Astrocyte (in vitro differentiated cells and primary cell): ENCODE measurements at regions not wholly inside any gene's neighbourhood (a gene's known extent, or its start where the extent isn't known, plus 50 kb on each side); places are given as distances from the start of the nearest gene placed in this dataset.
"Not testable (repeated sequence)": the region's sequence is repeated elsewhere in the genome, so short reads cannot be mapped to it uniquely, and the experiment has no call there.

Experiments used
- DNase-seq: peaks from one replicate; pipeline ENCODE4 v3.0.0-alpha.2; 2010; ENCODE audit warnings: low read depth
- FAIRE-seq: peaks from 2 replicates; lab custom pipeline; 2011; peaks lifted over from hg19 to GRCh38; lab: Jason Lieb, UNC
- H2AFZ ChIP-seq: 2 replicates; pipeline ENCODE4 v1.6.0; 2012; ENCODE audit warnings: low read depth, low read length, inconsistent platforms
- H3K27ac ChIP-seq: 2 replicates; pipeline ENCODE4 v1.5.1; 2011; ENCODE audit warnings: low read depth, low read length, inconsistent platforms
- H3K27me3 ChIP-seq: 2 replicates; pipeline ENCODE4 v1.6.0; 2011; ENCODE audit warnings: low read length, inconsistent platforms; ENCODE audit not compliant: insufficient read depth
- H3K36me3 ChIP-seq: 2 replicates; pipeline ENCODE4 v1.5.1; 2011; ENCODE audit warnings: low read length, inconsistent platforms; ENCODE audit not compliant: insufficient read depth
- H3K4me1 ChIP-seq: 2 replicates; pipeline ENCODE4 v1.5.1; 2011; ENCODE audit warnings: low read length, inconsistent platforms; ENCODE audit not compliant: insufficient read depth
- H3K4me2 ChIP-seq: 2 replicates; pipeline ENCODE4 v1.6.0; 2012; ENCODE audit warnings: low read length, inconsistent platforms
- H3K4me3 ChIP-seq: 2 replicates; pipeline ENCODE4 v1.5.1; 2011; ENCODE audit warnings: low read depth, mild to moderate bottlenecking, low read length, inconsistent platforms; ENCODE audit not compliant: insufficient read depth
- H3K79me2 ChIP-seq: 2 replicates; pipeline ENCODE4 v1.6.0; 2012; ENCODE audit warnings: mild to moderate bottlenecking, low read length, inconsistent platforms; ENCODE audit not compliant: insufficient read depth
- H3K9ac ChIP-seq: 2 replicates; pipeline ENCODE4 v1.6.0; 2012; ENCODE audit warnings: mild to moderate bottlenecking, low read length, inconsistent platforms
- H3K9me3 ChIP-seq: 2 replicates; pipeline ENCODE4 v1.5.1; 2012; ENCODE audit warnings: low read depth, mild to moderate bottlenecking, low read length, inconsistent platforms; ENCODE audit not compliant: insufficient read depth
- H4K20me1 ChIP-seq: 2 replicates; pipeline ENCODE4 v1.6.0; 2012; ENCODE audit warnings: low read length, inconsistent platforms; ENCODE audit not compliant: insufficient read depth
- H3K27ac Mint-ChIP-seq: one replicate; pipeline ENCODE4 v1.8.0; 2021; ENCODE audit warnings: mild to moderate bottlenecking, mixed read lengths; ENCODE audit not compliant: unreplicated experiment
- H3K27me3 Mint-ChIP-seq: one replicate; pipeline ENCODE4 v1.8.0; 2021; ENCODE audit warnings: low read depth, mixed read lengths; ENCODE audit not compliant: unreplicated experiment
- H3K36me3 Mint-ChIP-seq: one replicate; pipeline ENCODE4 v1.8.0; 2021; ENCODE audit warnings: low read depth, mixed read lengths; ENCODE audit not compliant: unreplicated experiment
- H3K4me1 Mint-ChIP-seq: one replicate; pipeline ENCODE4 v1.8.0; 2021; ENCODE audit warnings: low read depth, mixed read lengths; ENCODE audit not compliant: unreplicated experiment
- H3K4me3 Mint-ChIP-seq: one replicate; pipeline ENCODE4 v1.8.0; 2021; ENCODE audit warnings: mild to moderate bottlenecking, moderate library complexity, mixed read lengths; ENCODE audit not compliant: unreplicated experiment
- H3K9me3 Mint-ChIP-seq: one replicate; pipeline ENCODE4 v1.8.0; 2021; ENCODE audit warnings: mild to moderate bottlenecking, mixed read lengths; ENCODE audit not compliant: unreplicated experiment
- CTCF ChIP-seq: IDR thresholded peaks from 2 replicates; pipeline ENCODE4 v1.5.1; 2011; ENCODE audit warnings: low read depth, mild to moderate bottlenecking, inconsistent platforms, low read length, moderate library complexity; ENCODE audit not compliant: insufficient read depth
- EZH2 ChIP-seq: IDR thresholded peaks from 2 replicates; pipeline ENCODE4 v1.6.1; 2012; ENCODE audit warnings: mild to moderate bottlenecking, low read length, inconsistent platforms; ENCODE audit not compliant: insufficient read depth

DNA sequence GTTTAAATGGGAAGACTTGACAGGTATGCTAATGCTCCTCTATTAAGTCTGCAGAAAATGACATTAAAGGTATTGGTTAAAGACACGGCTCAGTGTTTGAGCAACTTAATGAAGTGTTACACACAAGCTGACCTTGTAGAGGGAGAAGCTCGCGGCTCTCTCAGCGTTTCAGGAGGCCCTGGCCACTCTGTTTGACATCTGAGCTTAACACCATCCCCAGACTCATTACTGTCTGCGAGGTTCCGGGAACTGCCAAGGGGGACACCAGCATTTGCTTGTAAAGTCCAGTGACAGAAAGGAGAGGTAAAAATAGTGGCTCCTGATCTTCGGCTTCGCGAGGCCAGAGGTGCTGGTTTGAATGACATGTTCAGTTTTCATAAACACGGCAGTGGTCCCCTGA, 540.7 kb upstream of the CADM1 start:
- H3K27me3 Mint-ChIP-seq: peaks cover 56% of the 10 kb centered on the region
- H3K4me1 ChIP-seq: no peaks in the 10 kb centered on the region
- no peaks in the 10 kb centered on the region for H3K79me2 ChIP-seq
- no peak overlapping the region for H3K4me3 Mint-ChIP-seq
- no peaks in the 10 kb centered on the region for H3K27me3 ChIP-seq
- H3K36me3 Mint-ChIP-seq: no peaks in the 10 kb centered on the region
- H3K36me3 ChIP-seq: no peaks in the 10 kb centered on the region
- no peaks in the 10 kb centered on the region for H3K9me3 Mint-ChIP-seq
- no peak overlapping the region for H3K27ac ChIP-seq
- no peak for FAIRE-seq
- no peak overlapping the region for H2AFZ ChIP-seq
- no peak overlapping the region for H3K4me3 ChIP-seq
- no peak for TF ChIP-seq CTCF
- no peak for TF ChIP-seq EZH2
- no peaks in the 10 kb centered on the region for H4K20me1 ChIP-seq
- H3K27ac Mint-ChIP-seq: no peak overlapping the region
- H3K4me1 Mint-ChIP-seq: no peaks in the 10 kb centered on the region
- DNase-seq: no peak
- H3K9me3 ChIP-seq: no peaks in the 10 kb centered on the region
- no peak overlapping the region for H3K9ac ChIP-seq
- H3K4me2 ChIP-seq: no peak overlapping the region

DNA sequence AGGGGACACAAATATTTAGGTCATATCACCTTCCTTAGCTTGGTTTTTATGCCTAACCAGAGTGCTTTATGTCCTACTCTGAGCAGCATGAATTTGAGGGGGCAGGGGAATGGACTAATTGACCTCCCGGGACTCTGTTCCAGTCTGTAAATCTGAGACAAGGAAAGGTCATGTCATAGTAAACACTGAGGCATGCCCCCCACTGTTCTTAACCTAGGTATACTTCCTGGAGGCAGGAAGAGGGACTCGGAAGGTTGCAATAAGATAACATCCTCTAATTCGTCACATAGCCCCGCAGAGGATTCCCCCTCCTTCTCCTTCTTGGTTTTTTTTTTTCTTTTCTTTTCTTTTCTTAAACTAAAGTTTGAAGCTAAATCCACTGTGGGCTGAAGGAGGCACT, 540.3 kb upstream of the CADM1 start:
- Histone ChIP-seq H3K4me1 (no peaks in the 10 kb centered on the region), H3K79me2 (no peaks in the 10 kb centered on the region), H3K27me3 (no peaks in the 10 kb centered on the region), H4K20me1 (no peaks in the 10 kb centered on the region), H3K36me3 (no peaks in the 10 kb centered on the region), H3K9me3 (no peaks in the 10 kb centered on the region), H3K4me3 (no peak overlapping the region), H3K4me2 (no peak overlapping the region), H3K27ac (no peak overlapping the region), H2AFZ (no peak overlapping the region), H3K9ac (no peak overlapping the region)
- no peak for DNase-seq
- H3K27me3 Mint-ChIP-seq: peaks cover 51% of the 10 kb centered on the region
- no peak for FAIRE-seq
- H3K4me1 Mint-ChIP-seq: no peaks in the 10 kb centered on the region
- no peaks in the 10 kb centered on the region for H3K9me3 Mint-ChIP-seq
- no peak overlapping the region for H3K4me3 Mint-ChIP-seq
- TF ChIP-seq CTCF: no peak
- TF ChIP-seq EZH2: no peak
- H3K36me3 Mint-ChIP-seq: no peaks in the 10 kb centered on the region
- H3K27ac Mint-ChIP-seq: no peak overlapping the region

DNA sequence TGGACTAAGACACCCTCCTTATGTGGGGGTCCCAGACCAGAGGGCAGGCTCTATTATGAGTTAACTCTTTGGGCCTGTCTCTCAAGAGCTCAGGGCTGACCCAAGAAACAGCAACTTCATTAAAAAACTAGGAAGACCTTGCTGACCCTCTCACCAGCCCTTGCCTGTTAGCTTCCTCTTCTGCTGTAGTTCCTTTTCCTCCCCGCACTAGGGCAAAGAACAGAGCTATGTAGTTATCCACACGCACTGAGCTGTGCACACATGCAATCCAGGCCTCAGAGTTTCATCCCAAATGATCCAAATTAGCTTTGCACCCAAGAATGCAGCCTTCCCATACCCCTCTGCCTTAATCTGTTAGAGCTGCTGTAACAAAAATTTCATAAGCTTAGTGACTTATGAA, 539.6 kb upstream of the CADM1 start:
- H3K27me3 ChIP-seq: no peaks in the 10 kb centered on the region
- H3K9me3 ChIP-seq: no peaks in the 10 kb centered on the region
- no peak overlapping the region for H3K4me2 ChIP-seq
- Mint-ChIP-seq H3K27ac (no peak overlapping the region), H3K4me3 (no peak overlapping the region), H3K4me1 (no peaks in the 10 kb centered on the region), H3K9me3 (no peaks in the 10 kb centered on the region), H3K27me3 (peaks cover 46% of the 10 kb centered on the region), H3K36me3 (no peaks in the 10 kb centered on the region)
- H3K9ac ChIP-seq: no peak overlapping the region
- TF ChIP-seq EZH2: no peak
- H3K36me3 ChIP-seq: no peaks in the 10 kb centered on the region
- no peaks in the 10 kb centered on the region for H4K20me1 ChIP-seq
- no peaks in the 10 kb centered on the region for H3K79me2 ChIP-seq
- no peak overlapping the region for H3K27ac ChIP-seq
- DNase-seq (no peak), FAIRE-seq (no peak)
- H2AFZ ChIP-seq: no peak overlapping the region
- H3K4me3 ChIP-seq: no peak overlapping the region
- no peaks in the 10 kb centered on the region for H3K4me1 ChIP-seq

DNA sequence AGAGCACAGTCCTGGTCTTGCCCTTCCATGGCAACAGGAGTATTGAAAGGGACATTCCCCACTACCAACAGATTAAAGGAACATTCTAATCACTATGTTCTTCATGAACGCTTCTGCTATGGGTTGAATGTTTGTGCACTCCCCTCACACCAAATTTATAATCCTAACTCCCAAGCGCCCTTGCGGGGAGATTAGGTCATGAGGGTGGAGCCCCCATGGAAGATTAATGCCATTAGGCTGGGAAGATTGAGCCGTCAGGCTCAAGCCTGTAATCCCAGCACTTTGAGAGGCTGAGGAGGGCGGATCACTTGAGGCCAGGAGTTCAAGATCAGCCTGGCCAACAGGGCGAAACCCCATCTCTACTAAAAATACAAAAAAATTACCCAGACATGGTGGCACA, 538.8 kb upstream of the CADM1 start:
- H3K27ac ChIP-seq, H3K9me3 ChIP-seq, H3K9me3 Mint-ChIP-seq, H3K4me3 ChIP-seq, H3K4me3 Mint-ChIP-seq, H3K36me3 Mint-ChIP-seq, H3K27ac Mint-ChIP-seq, H3K4me2 ChIP-seq, H3K36me3 ChIP-seq, H3K9ac ChIP-seq, H3K27me3 ChIP-seq, H4K20me1 ChIP-seq, H3K4me1 ChIP-seq, H3K79me2 ChIP-seq, FAIRE-seq, H2AFZ ChIP-seq, H3K4me1 Mint-ChIP-seq, DNase-seq: not testable (repeated sequence)
- peaks cover 44% of the 10 kb centered on the region for H3K27me3 Mint-ChIP-seq
